ENCODE measurements at regions not wholly inside any gene's neighbourhood (a gene's known extent, or its start where the extent isn't known, plus 50 kb on each side); places are given as distances from the start of the nearest gene placed in this dataset.
A peak's percentile ranks its signal among the peaks of the same experiment; 100 is the strongest.

GRCh38 chr11:100612766-100613165 lies 74.3 kb upstream of the ARHGAP42 start:
- in situ Hi-C loops (cut with HindIII; ENCODE audit: low pct_unique_long_range_greater_than_20kb, low sequenced_read_pairs), result no loop called here
- no peak for DNase-seq (ENCODE audit: low read depth, low spot score)

DNA sequence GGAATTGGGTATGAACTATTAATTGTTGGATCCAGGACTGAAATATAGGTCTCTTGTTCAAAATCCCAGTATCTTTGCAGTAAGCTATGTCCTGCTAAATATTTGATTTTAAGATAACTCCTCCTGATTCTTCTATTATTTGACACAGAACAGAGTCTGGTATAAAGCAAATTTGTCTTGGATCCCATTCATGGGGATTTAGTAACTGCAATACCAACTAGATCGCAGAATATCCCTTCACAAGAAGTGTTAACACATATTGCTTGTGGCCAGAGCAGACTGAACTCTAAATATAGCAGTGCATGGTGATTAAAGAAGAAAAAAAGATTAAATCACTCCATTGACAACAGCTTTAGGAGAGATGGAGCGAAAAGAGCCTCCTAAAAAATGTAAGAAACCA lies 68.2 kb upstream of the ARHGAP42 start:
- in situ Hi-C loops (cut with HindIII; ENCODE audit: low pct_unique_long_range_greater_than_20kb, low sequenced_read_pairs), result no loop called here
- no peak for DNase-seq (ENCODE audit: low read depth, low spot score)

DNA sequence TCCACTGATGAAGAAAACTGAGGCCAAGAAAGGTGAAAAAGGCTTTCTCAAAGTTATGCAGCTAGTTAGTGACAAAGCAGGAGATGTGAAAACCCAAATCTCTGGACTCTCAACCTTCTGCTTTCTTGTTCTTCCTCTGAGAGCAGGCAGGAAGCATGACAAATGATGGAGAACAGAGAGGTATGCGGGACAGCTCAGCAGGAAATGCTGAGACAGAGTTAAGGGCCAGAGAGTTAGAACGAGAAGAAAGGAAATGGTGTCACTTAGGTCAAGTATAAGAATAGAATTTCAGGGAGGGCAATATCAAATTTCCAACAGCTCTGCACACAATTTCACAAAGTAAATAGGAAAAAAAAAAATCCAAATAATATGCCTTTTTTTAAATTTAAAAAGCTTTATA lies 67.6 kb upstream of the ARHGAP42 start:
- in situ Hi-C loops (cut with HindIII; ENCODE audit: low pct_unique_long_range_greater_than_20kb, low sequenced_read_pairs), result no loop called here
- no peak for DNase-seq (ENCODE audit: low read depth, low spot score)

GRCh38 chr11:100622404-100622803 lies 64.7 kb upstream of the ARHGAP42 start:
- in situ Hi-C loops (cut with HindIII; ENCODE audit: low pct_unique_long_range_greater_than_20kb, low sequenced_read_pairs), result no loop called here

GRCh38 chr11:100624346-100624745 lies 62.7 kb upstream of the ARHGAP42 start:
- in situ Hi-C loops (cut with HindIII; ENCODE audit: low pct_unique_long_range_greater_than_20kb, low sequenced_read_pairs), result no loop called here
- no peak for DNase-seq (ENCODE audit: low read depth, low spot score)

More at GRCh38 chr11:100622404-100622803, 64.7 kb upstream of the ARHGAP42 start:
- no peak for DNase-seq (ENCODE audit: low read depth, low spot score)

DNA sequence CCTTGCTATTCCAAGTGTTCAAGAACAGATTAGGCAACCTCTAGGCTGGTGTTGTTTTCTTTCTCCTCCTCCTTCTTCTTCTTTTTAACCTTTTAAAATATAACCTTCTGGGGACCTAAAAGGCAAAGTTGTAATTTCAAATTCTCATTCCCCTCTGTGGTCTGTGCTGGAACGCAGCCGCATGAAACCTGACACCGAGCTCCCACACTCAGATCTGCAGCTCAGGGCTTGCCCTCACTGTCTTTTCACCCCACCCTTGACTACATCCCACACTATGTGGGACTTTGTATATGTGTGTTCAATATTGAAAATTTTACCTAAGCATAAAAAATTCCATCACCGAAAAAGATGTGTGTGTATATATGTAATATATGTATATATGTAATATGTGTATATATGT lies 62.0 kb upstream of the ARHGAP42 start:
- no peak for DNase-seq (ENCODE audit: low read depth, low spot score)
- in situ Hi-C loops (cut with HindIII; ENCODE audit: low pct_unique_long_range_greater_than_20kb, low sequenced_read_pairs), result no loop called here

GRCh38 chr11:100629671-100630070 lies 57.4 kb upstream of the ARHGAP42 start:
- DNase-seq (ENCODE audit: low read depth, low spot score), result peak; percentile 69
- in situ Hi-C loops (cut with HindIII; ENCODE audit: low pct_unique_long_range_greater_than_20kb, low sequenced_read_pairs), result no loop called here

DNA sequence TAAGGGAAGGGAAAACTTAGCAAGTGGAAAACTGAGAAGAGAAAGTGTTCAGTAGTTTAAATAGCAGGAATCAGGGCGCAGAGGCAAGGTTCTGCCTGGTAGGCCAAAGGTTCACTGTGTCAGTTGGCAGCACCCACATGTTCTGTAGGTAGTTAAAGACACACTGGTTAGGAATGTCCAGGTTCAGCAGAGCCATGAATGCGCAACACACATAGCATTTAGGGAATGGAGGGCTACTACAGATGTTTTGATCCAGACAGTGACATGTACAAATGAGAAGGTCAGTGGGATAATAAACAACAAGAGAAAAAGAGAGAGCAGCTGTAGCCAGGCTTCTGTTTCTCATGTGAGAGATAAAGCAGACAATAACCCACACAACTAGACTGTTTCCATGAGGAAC lies 56.2 kb upstream of the ARHGAP42 start:
- in situ Hi-C loops (cut with HindIII; ENCODE audit: low pct_unique_long_range_greater_than_20kb, low sequenced_read_pairs), result no loop called here
- no peak for DNase-seq (ENCODE audit: low read depth, low spot score)

GRCh38 chr11:100631316-100631715 lies 55.8 kb upstream of the ARHGAP42 start:
- in situ Hi-C loops (cut with HindIII; ENCODE audit: low pct_unique_long_range_greater_than_20kb, low sequenced_read_pairs), result no loop called here
- DNase-seq (ENCODE audit: low read depth, low spot score), result no peak

DNA sequence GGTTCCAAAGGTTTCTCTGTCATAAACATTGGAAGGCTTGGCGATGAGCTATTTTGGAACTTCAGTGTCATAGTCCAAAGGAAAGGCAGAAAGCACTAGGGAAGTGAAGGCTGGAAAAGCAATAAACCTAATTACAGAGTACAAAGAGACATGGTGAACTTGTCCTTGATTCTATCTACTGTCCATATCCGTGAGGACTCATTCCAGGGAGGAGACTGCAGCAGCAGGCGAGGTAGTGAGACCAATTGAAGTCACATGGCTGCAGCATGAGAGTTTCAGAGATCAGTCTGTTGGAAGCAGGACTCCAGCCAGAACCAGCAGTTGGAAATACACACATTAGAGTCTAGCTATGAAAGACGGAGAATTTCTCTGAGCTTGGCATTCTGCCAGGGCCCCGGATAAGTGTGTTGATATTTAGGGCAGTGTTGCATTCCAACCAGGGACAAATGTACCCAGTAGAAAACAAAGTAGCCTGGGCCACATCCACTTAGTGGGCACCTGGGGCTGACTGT lies 54.1 kb upstream of the ARHGAP42 start:
- DNase-seq (ENCODE audit: low read depth, low spot score), result peak; percentile 82
- in situ Hi-C loops (cut with HindIII; ENCODE audit: low pct_unique_long_range_greater_than_20kb, low sequenced_read_pairs), result no loop called here

DNA sequence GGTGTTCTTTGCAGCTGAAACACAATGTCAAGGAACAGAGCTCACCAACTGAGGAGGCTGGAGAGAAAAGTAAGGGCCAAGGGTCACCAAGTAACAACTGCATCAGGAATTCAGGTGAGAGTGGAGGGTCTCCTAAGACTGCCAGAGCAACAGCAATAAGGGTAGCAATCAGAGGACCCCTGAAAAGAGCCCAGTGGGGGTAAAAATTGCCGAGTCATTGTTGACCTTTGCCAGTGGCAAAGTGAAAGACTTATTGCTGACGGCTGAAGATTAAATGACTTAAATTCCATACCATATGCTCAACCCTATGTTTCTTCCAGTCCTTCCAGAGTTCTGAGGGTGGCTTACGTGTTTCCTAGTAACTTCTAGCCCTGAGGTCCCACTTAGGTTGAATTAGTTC lies 51.9 kb upstream of the ARHGAP42 start:
- in situ Hi-C loops (cut with HindIII; ENCODE audit: low pct_unique_long_range_greater_than_20kb, low sequenced_read_pairs), result no loop called here
- DNase-seq (ENCODE audit: low read depth, low spot score), result no peak

DNA sequence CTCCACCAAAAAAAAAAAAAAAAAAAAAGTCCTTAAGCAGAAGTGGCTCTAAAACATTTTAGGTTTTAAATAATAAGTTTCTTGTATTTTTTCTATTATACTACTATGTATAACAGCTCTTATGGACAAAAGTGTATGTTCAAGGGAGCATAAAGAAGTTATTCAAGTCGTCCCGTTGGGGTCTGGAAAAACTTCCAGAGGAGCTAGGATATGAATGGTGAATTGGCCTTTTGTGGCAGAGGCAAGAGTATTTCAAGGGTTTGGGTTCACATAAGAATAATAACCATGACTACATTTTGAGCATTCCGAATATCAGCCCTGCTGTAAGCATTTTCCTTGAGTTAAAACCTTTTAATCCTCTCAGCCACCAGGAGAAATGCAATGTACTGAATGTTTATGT lies 50.6 kb upstream of the ARHGAP42 start:
- in situ Hi-C loops (cut with HindIII; ENCODE audit: low pct_unique_long_range_greater_than_20kb, low sequenced_read_pairs), result no loop called here
- DNase-seq (ENCODE audit: low read depth, low spot score), result peak; percentile 85
